ENCODE measurements at regions not wholly inside any gene's neighbourhood (a gene's known extent, or its start where the extent isn't known, plus 50 kb on each side); places are given as distances from the start of the nearest gene placed in this dataset.

GRCh38 chr1:5311634-5312292, 657.4 kb downstream of the AJAP1 start:
- TF ChIP-seq USF1 (IDR thresholded peaks at IDR 0.05) (no peak), FOXM1 (IDR thresholded peaks at IDR 0.05; ENCODE audit: borderline replicate concordance, low read depth) (no peak), TEAD4 (IDR thresholded peaks at IDR 0.05) (no peak), REST (IDR thresholded peaks at IDR 0.05; ENCODE audit: low read depth) (no peak), EGR1 (IDR thresholded peaks at IDR 0.05) (no peak), YY1 (IDR thresholded peaks at IDR 0.05; ENCODE audit: low read depth) (no peak), CEBPB (IDR thresholded peaks at IDR 0.05) (no peak), RAD21 (IDR thresholded peaks at IDR 0.05; ENCODE audit: low read depth) (no peak), TAF1 (IDR thresholded peaks at IDR 0.05; ENCODE audit: low read depth) (no peak), ZBTB7A (IDR thresholded peaks at IDR 0.05; ENCODE audit: low read depth) (no peak), EP300 (IDR thresholded peaks at IDR 0.05; ENCODE audit: borderline replicate concordance) (no peak), TCF12 (IDR thresholded peaks at IDR 0.05; ENCODE audit: low read depth) (no peak), MAX (IDR thresholded peaks at IDR 0.05) (no peak), CREB1 (IDR thresholded peaks at IDR 0.05; ENCODE audit: low read depth) (no peak), NFIC (IDR thresholded peaks at IDR 0.05) (no peak)

- TF ChIP-seq TCF12 (IDR thresholded peaks at IDR 0.05; ENCODE audit: low read depth) (no peak), YY1 (IDR thresholded peaks at IDR 0.05; ENCODE audit: low read depth) (no peak), EP300 (IDR thresholded peaks at IDR 0.05; ENCODE audit: borderline replicate concordance) (no peak), EGR1 (IDR thresholded peaks at IDR 0.05) (no peak), TEAD4 (IDR thresholded peaks at IDR 0.05) (no peak), NFIC (IDR thresholded peaks at IDR 0.05) (no peak), RAD21 (IDR thresholded peaks at IDR 0.05; ENCODE audit: low read depth) (no peak), CREB1 (IDR thresholded peaks at IDR 0.05; ENCODE audit: low read depth) (no peak), ZBTB7A (IDR thresholded peaks at IDR 0.05; ENCODE audit: low read depth) (no peak), CEBPB (IDR thresholded peaks at IDR 0.05) (no peak)
These were observed 656.7 kb downstream of the AJAP1 start for GRCh38 chr1:5311147-5311546.

- TF ChIP-seq TAF1 (IDR thresholded peaks at IDR 0.05; ENCODE audit: low read depth) (no peak), TEAD4 (IDR thresholded peaks at IDR 0.05) (no peak), MAX (IDR thresholded peaks at IDR 0.05) (no peak), FOXM1 (IDR thresholded peaks at IDR 0.05; ENCODE audit: borderline replicate concordance, low read depth) (no peak), CREB1 (IDR thresholded peaks at IDR 0.05; ENCODE audit: low read depth) (no peak)
These were observed 653.8 kb downstream of the AJAP1 start for GRCh38 chr1:5308249-5308648.

GRCh38 chr1:5304702-5305101, 650.3 kb downstream of the AJAP1 start:
- TF ChIP-seq FOXM1 (IDR thresholded peaks at IDR 0.05; ENCODE audit: borderline replicate concordance, low read depth) (no peak), ZBTB7A (IDR thresholded peaks at IDR 0.05; ENCODE audit: low read depth) (no peak)

- no peak for TF ChIP-seq CEBPB (IDR thresholded peaks at IDR 0.05)
- no peak for TF ChIP-seq TEAD4 (IDR thresholded peaks at IDR 0.05)
- TF ChIP-seq TCF12 (IDR thresholded peaks at IDR 0.05; ENCODE audit: low read depth): no peak
- no peak for TF ChIP-seq MAX (IDR thresholded peaks at IDR 0.05)
- no peak for TF ChIP-seq EGR1 (IDR thresholded peaks at IDR 0.05)
- no peak for TF ChIP-seq RAD21 (IDR thresholded peaks at IDR 0.05; ENCODE audit: low read depth)
- no peak for TF ChIP-seq CREB1 (IDR thresholded peaks at IDR 0.05; ENCODE audit: low read depth)
- TF ChIP-seq FOXM1 (IDR thresholded peaks at IDR 0.05; ENCODE audit: borderline replicate concordance, low read depth): no peak
- TF ChIP-seq ZBTB7A (IDR thresholded peaks at IDR 0.05; ENCODE audit: low read depth): no peak
These were observed 644.0 kb downstream of the AJAP1 start for GRCh38 chr1:5298376-5298775.

- TF ChIP-seq REST (IDR thresholded peaks at IDR 0.05; ENCODE audit: low read depth): no peak
- no peak for TF ChIP-seq ZBTB7A (IDR thresholded peaks at IDR 0.05; ENCODE audit: low read depth)
- TF ChIP-seq YY1 (IDR thresholded peaks at IDR 0.05; ENCODE audit: low read depth): no peak
- TF ChIP-seq TAF1 (IDR thresholded peaks at IDR 0.05; ENCODE audit: low read depth): no peak
- TF ChIP-seq USF1 (IDR thresholded peaks at IDR 0.05): no peak
- no peak for TF ChIP-seq NFIC (IDR thresholded peaks at IDR 0.05)
- TF ChIP-seq CEBPB (IDR thresholded peaks at IDR 0.05): no peak
- TF ChIP-seq EP300 (IDR thresholded peaks at IDR 0.05; ENCODE audit: borderline replicate concordance): no peak
These were observed 643.5 kb downstream of the AJAP1 start for GRCh38 chr1:5297886-5298239.

Data from Ishikawa (cell line).